SK-N-SH treated with all-trans-retinoic acid at 6 μM for 48 hours (cell line): ENCODE measurements at regions not wholly inside any gene's neighbourhood (a gene's known extent, or its start where the extent isn't known, plus 50 kb on each side); places are given as distances from the start of the nearest gene placed in this dataset.

Experiments
- ATAC-seq: fragments of 200-7000 bp; cut with Tn5 transposase; 3 replicates; pipeline ENCODE4 v1.9.1; 2020; ENCODE audit warnings: mild to moderate bottlenecking, moderate library complexity
- ARNTL ChIP-seq: fragments of 450-650 bp; formaldehyde crosslinking; IDR thresholded peaks from 2 replicates; pipeline ENCODE4 v1.5.0; 2020; ENCODE audit warnings: low read depth, mild to moderate bottlenecking, moderate library complexity, borderline replicate concordance
- BACH2 ChIP-seq: fragments of 250-450 bp; sonication (Bioruptor Pico); IDR thresholded peaks from 2 replicates; pipeline ENCODE4 v1.9.0; 2021; ENCODE audit warnings: mild to moderate bottlenecking, borderline replicate concordance
- CSDC2 ChIP-seq: fragments of 250-450 bp; sonication (Bioruptor Pico); IDR thresholded peaks from 2 replicates; pipeline ENCODE4 v1.5.0; 2020; ENCODE audit warnings: mild to moderate bottlenecking, moderate library complexity
- ESRRG ChIP-seq: fragments of 250-450 bp; sonication (Bioruptor Pico); IDR thresholded peaks from 2 replicates; pipeline ENCODE4 v1.6.1; 2021; ENCODE audit warnings: mild to moderate bottlenecking
- GLIS3 ChIP-seq: fragments of 250-450 bp; sonication (Bioruptor Pico); IDR thresholded peaks from 2 replicates; pipeline ENCODE4 v1.5.0; 2020; ENCODE audit warnings: mild to moderate bottlenecking, moderate library complexity
- ISL1 ChIP-seq: fragments of 250-450 bp; sonication (Bioruptor Pico); IDR thresholded peaks from 2 replicates; pipeline ENCODE4 v2.1.2; 2022; ENCODE audit warnings: mild to moderate bottlenecking, moderate library complexity
- OSR1 ChIP-seq: fragments of 250-450 bp; sonication (Bioruptor Pico); IDR thresholded peaks from 2 replicates; pipeline ENCODE4 v1.8.0; 2022; ENCODE audit warnings: moderate library complexity, mild to moderate bottlenecking, inconsistent platforms
- PPARA ChIP-seq: fragments of 250-450 bp; sonication (Bioruptor Pico); IDR thresholded peaks from 2 replicates; pipeline ENCODE4 v1.5.0; 2020; ENCODE audit warnings: mild to moderate bottlenecking, borderline replicate concordance
- RARB ChIP-seq: fragments of 250-450 bp; sonication (Bioruptor Pico); IDR thresholded peaks from 2 replicates; pipeline ENCODE4 v1.8.0; 2021; ENCODE audit warnings: mild to moderate bottlenecking, moderate library complexity
- SNAI2 ChIP-seq: fragments of 250-450 bp; sonication (Bioruptor Pico); IDR thresholded peaks from 2 replicates; pipeline ENCODE4 v1.5.0; 2020; ENCODE audit warnings: mild to moderate bottlenecking, moderate library complexity
- TCF4 ChIP-seq: fragments of 250-450 bp; sonication (Bioruptor Pico); IDR thresholded peaks from 2 replicates; pipeline ENCODE4 v1.8.0; 2021; ENCODE audit warnings: mild to moderate bottlenecking, moderate library complexity, borderline replicate concordance
- TOX ChIP-seq: fragments of 250-450 bp; sonication (Bioruptor Pico); IDR thresholded peaks from 2 replicates; pipeline ENCODE4 v1.8.0; 2021; ENCODE audit warnings: mild to moderate bottlenecking, moderate library complexity, borderline replicate concordance
- ZC3H10 ChIP-seq: fragments of 250-450 bp; sonication (Bioruptor Pico); IDR thresholded peaks from 2 replicates; pipeline ENCODE4 v1.5.1; 2021; ENCODE audit warnings: mild to moderate bottlenecking, moderate library complexity
- ZFP3 ChIP-seq: fragments of 250-450 bp; sonication (Bioruptor Pico); IDR thresholded peaks from 2 replicates; pipeline ENCODE4 v1.5.0; 2020; ENCODE audit warnings: mild to moderate bottlenecking, moderate library complexity
- ZFP30 ChIP-seq: fragments of 450-650 bp; formaldehyde crosslinking; IDR thresholded peaks from 2 replicates; pipeline ENCODE4 v1.5.0; 2022; ENCODE audit warnings: mild to moderate bottlenecking, moderate library complexity
- ZNF565 ChIP-seq: fragments of 450-650 bp; formaldehyde crosslinking; conservative IDR thresholded peaks from 2 replicates; pipeline ENCODE4 v1.5.0; 2020; ENCODE audit warnings: low read depth, mild to moderate bottlenecking, moderate library complexity
- ZNF70 ChIP-seq: fragments of 450-650 bp; formaldehyde crosslinking; IDR thresholded peaks from 2 replicates; pipeline ENCODE4 v1.5.0; 2020; ENCODE audit warnings: mild to moderate bottlenecking, moderate library complexity
- ZNF8 ChIP-seq: fragments of 450-650 bp; formaldehyde crosslinking; IDR thresholded peaks from 2 replicates; pipeline ENCODE4 v1.5.0; 2020; ENCODE audit warnings: mild to moderate bottlenecking, moderate library complexity
- TF ChIP-seq, protein P1 (sequence below): fragments of 250-450 bp; sonication (Bioruptor Pico); IDR thresholded peaks from 2 replicates; pipeline ENCODE4 v1.5.0; 2020; ENCODE audit warnings: mild to moderate bottlenecking, moderate library complexity
- TF ChIP-seq, protein P2 (sequence below): fragments of 250-450 bp; sonication (Bioruptor Pico); IDR thresholded peaks from 2 replicates; pipeline ENCODE4 v1.8.0; 2020; ENCODE audit warnings: mild to moderate bottlenecking, moderate library complexity, borderline replicate concordance
- TF ChIP-seq, protein P3 (sequence below): fragments of 250-450 bp; sonication (Bioruptor Pico); IDR thresholded peaks from 2 replicates; pipeline ENCODE4 v1.5.1; 2021; ENCODE audit warnings: mild to moderate bottlenecking, moderate library complexity
- TF ChIP-seq, protein P4 (sequence below): fragments of 250-450 bp; sonication (Bioruptor Pico); IDR thresholded peaks from 2 replicates; pipeline ENCODE4 v1.8.0; 2021; ENCODE audit warnings: low read depth, mild to moderate bottlenecking, moderate library complexity, borderline replicate concordance

DNA sequence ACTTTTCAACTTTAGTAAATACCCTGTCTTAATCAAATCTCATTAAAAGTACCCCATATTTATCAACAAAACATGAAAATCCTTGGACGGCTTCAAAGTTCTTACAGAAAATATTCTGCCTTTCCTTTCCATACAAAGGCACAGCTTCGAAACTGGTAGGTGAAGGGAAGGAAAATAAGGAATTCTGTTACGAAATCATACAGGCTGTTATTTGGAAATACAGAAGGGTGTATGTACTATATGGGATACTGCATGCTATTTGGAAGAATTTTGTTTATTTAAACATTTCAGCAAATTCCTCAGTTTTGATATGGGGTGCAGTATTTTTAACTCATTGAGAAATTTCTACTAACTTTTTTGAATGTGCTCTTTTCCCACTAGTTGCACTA lies 138.4 kb upstream of the BTN3A2 start (continued):
- TF ChIP-seq, protein P1, sequence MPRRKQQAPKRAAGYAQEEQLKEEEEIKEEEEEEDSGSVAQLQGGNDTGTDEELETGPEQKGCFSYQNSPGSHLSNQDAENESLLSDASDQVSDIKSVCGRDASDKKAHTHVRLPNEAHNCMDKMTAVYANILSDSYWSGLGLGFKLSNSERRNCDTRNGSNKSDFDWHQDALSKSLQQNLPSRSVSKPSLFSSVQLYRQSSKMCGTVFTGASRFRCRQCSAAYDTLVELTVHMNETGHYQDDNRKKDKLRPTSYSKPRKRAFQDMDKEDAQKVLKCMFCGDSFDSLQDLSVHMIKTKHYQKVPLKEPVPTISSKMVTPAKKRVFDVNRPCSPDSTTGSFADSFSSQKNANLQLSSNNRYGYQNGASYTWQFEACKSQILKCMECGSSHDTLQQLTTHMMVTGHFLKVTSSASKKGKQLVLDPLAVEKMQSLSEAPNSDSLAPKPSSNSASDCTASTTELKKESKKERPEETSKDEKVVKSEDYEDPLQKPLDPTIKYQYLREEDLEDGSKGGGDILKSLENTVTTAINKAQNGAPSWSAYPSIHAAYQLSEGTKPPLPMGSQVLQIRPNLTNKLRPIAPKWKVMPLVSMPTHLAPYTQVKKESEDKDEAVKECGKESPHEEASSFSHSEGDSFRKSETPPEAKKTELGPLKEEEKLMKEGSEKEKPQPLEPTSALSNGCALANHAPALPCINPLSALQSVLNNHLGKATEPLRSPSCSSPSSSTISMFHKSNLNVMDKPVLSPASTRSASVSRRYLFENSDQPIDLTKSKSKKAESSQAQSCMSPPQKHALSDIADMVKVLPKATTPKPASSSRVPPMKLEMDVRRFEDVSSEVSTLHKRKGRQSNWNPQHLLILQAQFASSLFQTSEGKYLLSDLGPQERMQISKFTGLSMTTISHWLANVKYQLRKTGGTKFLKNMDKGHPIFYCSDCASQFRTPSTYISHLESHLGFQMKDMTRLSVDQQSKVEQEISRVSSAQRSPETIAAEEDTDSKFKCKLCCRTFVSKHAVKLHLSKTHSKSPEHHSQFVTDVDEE (CRISPR knock-in tag), result no peak

DNA sequence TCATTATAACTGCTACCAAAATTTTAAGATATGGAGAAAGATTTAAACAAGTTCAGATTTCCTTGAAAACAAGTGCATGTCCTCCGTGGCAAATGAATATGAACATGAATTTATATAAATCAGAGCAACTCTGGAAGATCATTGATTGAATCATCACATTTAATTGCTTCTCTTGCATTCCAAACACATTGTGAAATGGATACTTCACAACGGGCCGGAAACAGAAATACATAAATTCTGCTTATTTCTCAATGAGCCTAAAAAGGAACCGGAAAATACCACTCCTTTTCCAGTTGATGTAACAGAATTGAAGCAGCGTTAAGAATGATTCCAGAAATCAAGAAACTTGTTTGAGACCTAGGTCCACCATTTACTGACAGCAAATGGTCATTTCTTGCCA lies 134.6 kb upstream of the BTN3A2 start:
- no peak for ATAC-seq
- TF ChIP-seq ZNF565 (no peak), ZNF8 (no peak), OSR1 (CRISPR knock-in tag) (no peak), ZFP30 (CRISPR knock-in tag) (no peak), TOX (CRISPR knock-in tag) (no peak), BACH2 (no peak), SNAI2 (CRISPR knock-in tag) (no peak), ISL1 (CRISPR knock-in tag) (no peak), TCF4 (no peak), RARB (no peak), ESRRG (no peak), ARNTL (no peak), GLIS3 (CRISPR knock-in tag) (no peak), ZFP3 (CRISPR knock-in tag) (no peak)
- TF ChIP-seq, protein P2, sequence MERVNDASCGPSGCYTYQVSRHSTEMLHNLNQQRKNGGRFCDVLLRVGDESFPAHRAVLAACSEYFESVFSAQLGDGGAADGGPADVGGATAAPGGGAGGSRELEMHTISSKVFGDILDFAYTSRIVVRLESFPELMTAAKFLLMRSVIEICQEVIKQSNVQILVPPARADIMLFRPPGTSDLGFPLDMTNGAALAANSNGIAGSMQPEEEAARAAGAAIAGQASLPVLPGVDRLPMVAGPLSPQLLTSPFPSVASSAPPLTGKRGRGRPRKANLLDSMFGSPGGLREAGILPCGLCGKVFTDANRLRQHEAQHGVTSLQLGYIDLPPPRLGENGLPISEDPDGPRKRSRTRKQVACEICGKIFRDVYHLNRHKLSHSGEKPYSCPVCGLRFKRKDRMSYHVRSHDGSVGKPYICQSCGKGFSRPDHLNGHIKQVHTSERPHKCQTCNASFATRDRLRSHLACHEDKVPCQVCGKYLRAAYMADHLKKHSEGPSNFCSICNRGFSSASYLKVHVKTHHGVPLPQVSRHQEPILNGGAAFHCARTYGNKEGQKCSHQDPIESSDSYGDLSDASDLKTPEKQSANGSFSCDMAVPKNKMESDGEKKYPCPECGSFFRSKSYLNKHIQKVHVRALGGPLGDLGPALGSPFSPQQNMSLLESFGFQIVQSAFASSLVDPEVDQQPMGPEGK (CRISPR knock-in tag), result no peak
- TF ChIP-seq, protein P1 (CRISPR knock-in tag), result no peak
- TF ChIP-seq, protein P3, sequence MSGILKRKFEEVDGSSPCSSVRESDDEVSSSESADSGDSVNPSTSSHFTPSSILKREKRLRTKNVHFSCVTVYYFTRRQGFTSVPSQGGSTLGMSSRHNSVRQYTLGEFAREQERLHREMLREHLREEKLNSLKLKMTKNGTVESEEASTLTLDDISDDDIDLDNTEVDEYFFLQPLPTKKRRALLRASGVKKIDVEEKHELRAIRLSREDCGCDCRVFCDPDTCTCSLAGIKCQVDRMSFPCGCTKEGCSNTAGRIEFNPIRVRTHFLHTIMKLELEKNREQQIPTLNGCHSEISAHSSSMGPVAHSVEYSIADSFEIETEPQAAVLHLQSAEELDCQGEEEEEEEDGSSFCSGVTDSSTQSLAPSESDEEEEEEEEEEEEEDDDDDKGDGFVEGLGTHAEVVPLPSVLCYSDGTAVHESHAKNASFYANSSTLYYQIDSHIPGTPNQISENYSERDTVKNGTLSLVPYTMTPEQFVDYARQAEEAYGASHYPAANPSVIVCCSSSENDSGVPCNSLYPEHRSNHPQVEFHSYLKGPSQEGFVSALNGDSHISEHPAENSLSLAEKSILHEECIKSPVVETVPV (CRISPR knock-in tag), result no peak
- TF ChIP-seq, all 23 proteins: peak for 0

DNA sequence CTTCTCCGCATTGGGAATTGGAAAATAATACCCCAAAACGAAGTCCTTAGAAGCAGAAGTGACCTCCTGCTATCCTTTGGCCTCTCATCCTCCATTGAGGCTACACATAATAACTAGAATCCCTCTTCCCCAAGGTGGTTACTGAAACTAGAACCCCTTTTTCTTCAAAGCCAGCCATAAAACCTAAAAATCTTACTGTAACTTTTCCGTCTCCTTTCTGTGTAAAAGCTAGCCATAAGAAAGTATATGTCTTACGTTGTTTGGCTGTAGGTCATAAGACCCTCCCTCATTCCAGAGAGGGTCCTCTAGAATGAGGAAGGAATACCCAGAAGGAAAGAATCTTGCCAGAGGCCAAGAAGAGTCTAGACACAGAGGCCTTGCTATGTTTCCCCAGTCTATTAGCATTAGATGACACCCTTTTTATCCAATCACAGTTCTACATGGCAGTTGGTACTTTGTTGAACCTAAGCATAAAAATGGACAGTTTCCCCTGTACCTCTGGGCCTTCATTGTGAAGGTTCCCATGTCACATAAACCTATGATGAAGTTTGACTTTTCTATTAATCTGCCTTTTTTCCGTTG lies 133.9 kb upstream of the BTN3A2 start:
- no peak for ATAC-seq
- TF ChIP-seq SNAI2 (CRISPR knock-in tag), result no peak
- TF ChIP-seq PPARA, result no peak
- no peak for TF ChIP-seq ZNF70
- TF ChIP-seq ARNTL, result no peak
- TF ChIP-seq RARB, result no peak
- TF ChIP-seq, protein P3 (CRISPR knock-in tag), result no peak
- TF ChIP-seq OSR1 (CRISPR knock-in tag), result no peak
- TF ChIP-seq, protein P4, sequence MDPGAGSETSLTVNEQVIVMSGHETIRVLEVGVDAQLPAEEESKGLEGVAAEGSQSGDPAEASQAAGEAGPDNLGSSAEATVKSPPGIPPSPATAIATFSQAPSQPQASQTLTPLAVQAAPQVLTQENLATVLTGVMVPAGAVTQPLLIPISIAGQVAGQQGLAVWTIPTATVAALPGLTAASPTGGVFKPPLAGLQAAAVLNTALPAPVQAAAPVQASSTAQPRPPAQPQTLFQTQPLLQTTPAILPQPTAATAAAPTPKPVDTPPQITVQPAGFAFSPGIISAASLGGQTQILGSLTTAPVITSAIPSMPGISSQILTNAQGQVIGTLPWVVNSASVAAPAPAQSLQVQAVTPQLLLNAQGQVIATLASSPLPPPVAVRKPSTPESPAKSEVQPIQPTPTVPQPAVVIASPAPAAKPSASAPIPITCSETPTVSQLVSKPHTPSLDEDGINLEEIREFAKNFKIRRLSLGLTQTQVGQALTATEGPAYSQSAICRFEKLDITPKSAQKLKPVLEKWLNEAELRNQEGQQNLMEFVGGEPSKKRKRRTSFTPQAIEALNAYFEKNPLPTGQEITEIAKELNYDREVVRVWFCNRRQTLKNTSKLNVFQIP (CRISPR knock-in tag), result no peak
- TF ChIP-seq ISL1 (CRISPR knock-in tag), result no peak
- TF ChIP-seq CSDC2 (CRISPR knock-in tag), result no peak
- TF ChIP-seq TCF4, result no peak
- no peak for TF ChIP-seq TOX (CRISPR knock-in tag)
- TF ChIP-seq ESRRG, result no peak
- TF ChIP-seq ZNF565, result no peak
- TF ChIP-seq GLIS3 (CRISPR knock-in tag), result no peak
- TF ChIP-seq ZC3H10 (CRISPR knock-in tag), result no peak
- TF ChIP-seq, protein P2 (CRISPR knock-in tag), result no peak
